ENCODE measurements at regions not wholly inside any gene's neighbourhood (a gene's known extent, or its start where the extent isn't known, plus 50 kb on each side); places are given as distances from the start of the nearest gene placed in this dataset.

DNA sequence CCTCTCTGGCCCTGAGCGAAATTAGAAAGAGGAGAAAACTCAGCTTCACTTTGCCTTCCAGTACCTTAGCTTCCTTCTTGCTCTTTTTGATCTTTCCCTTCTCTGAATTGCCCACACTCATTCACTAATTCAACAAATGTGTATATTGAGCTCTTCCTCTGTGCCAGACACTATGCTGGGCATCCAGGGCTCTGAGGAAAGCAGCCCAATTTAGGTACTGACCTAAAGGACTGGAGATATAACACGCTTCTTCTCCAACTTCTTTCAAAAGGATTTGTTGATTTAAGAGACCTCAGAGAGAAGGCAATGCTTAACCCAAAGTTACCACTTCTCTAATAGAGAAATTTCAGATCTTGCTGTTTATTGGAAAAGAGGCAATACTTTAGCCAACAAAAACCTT is 103.6 kb downstream of the TMPRSS5 start:
- intact Hi-C loops (cut with micrococcal nuclease): no loop called here
- Mint-ChIP-seq H3K9me3 (peaks cover 3% of the 10 kb centered on the region), H3K4me1 (no peaks in the 10 kb centered on the region), H3K27me3 (peaks cover 25% of the 10 kb centered on the region), H3K36me3 (ENCODE audit: low read depth) (no peaks in the 10 kb centered on the region), H3K4me3 (no peak overlapping the region), H3K27ac (no peak overlapping the region)
- DNase-seq: no peak

DNA sequence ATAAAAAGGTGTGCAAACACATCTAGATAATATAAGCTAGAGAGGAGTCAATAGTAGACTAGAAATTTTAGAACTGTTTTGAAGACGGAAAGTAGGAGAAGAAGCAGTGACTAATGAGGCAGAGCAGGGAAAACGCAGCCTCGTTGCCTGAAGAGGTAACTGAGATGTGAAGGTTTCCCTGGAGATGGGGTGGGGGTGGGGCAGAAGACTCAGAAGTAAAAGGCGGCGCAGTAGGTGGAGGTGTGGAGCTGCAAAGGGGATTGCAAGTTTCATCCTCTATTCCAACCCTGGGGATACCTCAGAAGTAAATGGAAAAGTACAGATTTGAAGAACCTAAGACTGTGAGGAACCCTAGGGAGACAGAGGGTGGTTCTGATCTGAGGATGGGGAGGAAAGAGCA is 109.5 kb downstream of the TMPRSS5 start:
- intact Hi-C loops (cut with micrococcal nuclease): no loop called here
- Mint-ChIP-seq H3K27ac (no peak overlapping the region), H3K4me1 (peaks cover 12% of the 10 kb centered on the region), H3K4me3 (no peak overlapping the region), H3K9me3 (peaks cover 3% of the 10 kb centered on the region), H3K36me3 (ENCODE audit: low read depth) (no peaks in the 10 kb centered on the region), H3K27me3 (peaks cover 25% of the 10 kb centered on the region)
- no peak for DNase-seq

DNA sequence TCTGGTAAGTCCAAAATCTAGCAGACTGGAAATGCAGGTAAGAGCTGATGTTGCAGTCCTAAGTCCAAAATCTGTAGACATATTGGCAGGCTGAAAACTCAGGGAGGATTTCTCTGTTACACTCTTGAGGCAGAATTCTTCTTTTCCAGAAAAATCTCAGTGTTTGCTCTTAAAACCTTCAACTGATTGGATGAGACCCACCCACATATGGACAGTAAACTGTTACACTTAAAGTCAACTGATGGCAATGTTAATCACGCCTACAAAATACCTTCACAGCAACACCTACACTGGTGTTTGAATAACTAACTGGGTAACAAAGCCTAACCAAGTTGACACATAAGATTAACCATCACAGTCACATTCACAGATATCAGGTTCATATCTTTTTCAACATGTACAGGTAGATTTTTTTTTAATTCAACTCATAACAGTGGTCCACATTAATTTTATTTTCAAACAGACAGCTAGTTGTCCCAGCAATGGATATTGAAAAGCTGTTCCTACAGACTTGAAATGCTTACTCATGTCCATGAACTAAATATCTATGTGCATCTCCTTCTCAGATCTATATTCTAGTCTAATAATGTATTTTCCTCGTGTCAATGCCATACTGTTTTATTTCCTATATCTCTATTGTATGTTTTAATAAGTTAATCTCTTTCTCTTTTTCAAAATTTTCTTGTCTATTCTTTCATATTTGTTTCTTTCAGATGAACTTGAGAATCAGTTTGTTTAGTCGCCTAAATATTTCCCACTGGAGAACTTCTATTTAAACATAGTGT is 110.1 kb downstream of the TMPRSS5 start:
- intact Hi-C loops (cut with micrococcal nuclease): no loop called here
- peaks cover 23% of the 10 kb centered on the region for H3K27me3 Mint-ChIP-seq
- H3K9me3 Mint-ChIP-seq: peaks cover 3% of the 10 kb centered on the region
- H3K27ac Mint-ChIP-seq: no peak overlapping the region
- H3K4me1 Mint-ChIP-seq: peaks cover 14% of the 10 kb centered on the region
- H3K36me3 Mint-ChIP-seq (ENCODE audit: low read depth): no peaks in the 10 kb centered on the region
- no peak for DNase-seq
- H3K4me3 Mint-ChIP-seq: no peak overlapping the region

DNA sequence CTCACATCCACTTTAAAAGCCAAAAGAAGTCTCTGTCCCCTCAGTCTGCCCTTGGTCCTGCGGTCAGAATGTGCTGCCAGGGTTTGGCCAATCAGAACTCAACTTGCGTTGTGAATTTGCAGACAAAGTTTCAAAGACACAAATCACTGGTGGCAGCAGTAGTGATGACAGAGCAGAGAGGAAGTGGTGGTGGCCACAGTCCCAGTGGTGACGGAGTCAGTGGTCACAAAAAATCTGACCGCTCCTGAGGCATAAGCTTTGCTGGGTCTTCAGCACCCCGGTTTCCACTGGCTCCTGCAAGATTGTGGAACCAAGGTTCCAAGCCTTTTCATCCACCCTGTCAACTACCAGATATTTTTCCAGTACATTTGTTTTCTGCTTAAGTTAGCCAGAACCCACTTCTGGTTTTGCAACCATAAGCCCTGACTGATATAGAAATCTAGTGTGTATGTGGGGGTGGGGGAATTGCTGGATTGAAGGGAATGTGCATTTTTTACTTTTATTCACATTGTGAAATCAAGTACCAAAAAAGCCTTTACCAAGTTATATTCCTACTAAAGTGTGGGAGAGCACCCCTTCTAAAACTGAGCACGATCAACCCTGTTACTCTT is 112.3 kb downstream of the TMPRSS5 start:
- H3K4me1 Mint-ChIP-seq: peaks cover 17% of the 10 kb centered on the region
- peak; percentile 74 for DNase-seq
- intact Hi-C loops (cut with micrococcal nuclease): no loop called here
- H3K27me3 Mint-ChIP-seq: peaks cover 20% of the 10 kb centered on the region
- H3K27ac Mint-ChIP-seq: peak overlapping the region; percentile 67
- H3K4me3 Mint-ChIP-seq: peak overlapping the region; percentile 6
- H3K36me3 Mint-ChIP-seq (ENCODE audit: low read depth): no peaks in the 10 kb centered on the region
- H3K9me3 Mint-ChIP-seq: peaks cover 3% of the 10 kb centered on the region

- intact Hi-C loops (cut with micrococcal nuclease): no loop called here
- no peak overlapping the region for H3K27ac Mint-ChIP-seq
- peaks cover 30% of the 10 kb centered on the region for H3K4me1 Mint-ChIP-seq
- H3K9me3 Mint-ChIP-seq: peaks cover 7% of the 10 kb centered on the region
- H3K27me3 Mint-ChIP-seq: peaks cover 5% of the 10 kb centered on the region
- DNase-seq: peak; percentile 54
- no peaks in the 10 kb centered on the region for H3K36me3 Mint-ChIP-seq (ENCODE audit: low read depth)
- H3K4me3 Mint-ChIP-seq: no peak overlapping the region
Measured at GRCh38 chr11:113591117-113591516, 115.0 kb downstream of the TMPRSS5 start.

DNA sequence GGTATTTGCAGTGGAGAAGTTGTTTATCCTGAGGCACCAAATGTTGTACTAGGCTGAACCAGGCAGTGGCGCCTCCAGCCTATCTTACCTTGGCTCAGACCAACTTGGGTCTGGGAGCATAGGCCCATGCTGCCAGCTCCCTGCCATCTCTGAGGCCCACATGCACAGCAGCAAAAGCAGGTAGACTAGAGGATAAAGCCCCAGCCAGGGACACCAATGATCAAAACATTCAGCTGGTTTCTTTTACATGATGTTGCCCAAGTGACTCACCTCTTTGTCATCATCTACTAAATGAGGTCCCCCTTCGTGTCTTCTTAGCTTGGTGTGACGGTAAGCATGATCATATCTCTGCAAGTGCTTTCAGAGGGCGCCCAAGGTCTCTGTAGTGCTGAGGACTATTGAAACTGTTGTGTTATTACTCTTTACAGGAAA is 112.1 kb upstream of the DRD2 start:
- Mint-ChIP-seq H3K4me1 (peaks cover 19% of the 10 kb centered on the region), H3K36me3 (ENCODE audit: low read depth) (no peaks in the 10 kb centered on the region), H3K27ac (peak overlapping the region; percentile 85), H3K27me3 (peaks cover 2% of the 10 kb centered on the region), H3K4me3 (peak overlapping the region; percentile 40), H3K9me3 (peaks cover 7% of the 10 kb centered on the region)
- peak; percentile 79 for DNase-seq
- intact Hi-C loops (cut with micrococcal nuclease): loop anchor here (1.0 to 2.0 kb wide), 2 partner anchors 25 to 185 kb away; partner anchors contain the start of gene ZW10

GRCh38 chr11:113584371-113584770 is 109.2 kb upstream of the DRD2 start:
- H3K9me3 Mint-ChIP-seq: peaks cover 7% of the 10 kb centered on the region
- peak; percentile 47 for DNase-seq
- H3K4me3 Mint-ChIP-seq: no peak overlapping the region
- peaks cover 14% of the 10 kb centered on the region for H3K4me1 Mint-ChIP-seq
- intact Hi-C loops (cut with micrococcal nuclease): no loop called here
- no peak overlapping the region for H3K27ac Mint-ChIP-seq
- no peaks in the 10 kb centered on the region for H3K36me3 Mint-ChIP-seq (ENCODE audit: low read depth)
- no peaks in the 10 kb centered on the region for H3K27me3 Mint-ChIP-seq

- intact Hi-C loops (cut with micrococcal nuclease): no loop called here
- peaks cover 12% of the 10 kb centered on the region for H3K4me1 Mint-ChIP-seq
- peaks cover 7% of the 10 kb centered on the region for H3K9me3 Mint-ChIP-seq
- no peaks in the 10 kb centered on the region for H3K36me3 Mint-ChIP-seq (ENCODE audit: low read depth)
- peaks cover 2% of the 10 kb centered on the region for H3K27me3 Mint-ChIP-seq
- no peak overlapping the region for H3K4me3 Mint-ChIP-seq
- DNase-seq: no peak
- H3K27ac Mint-ChIP-seq: no peak overlapping the region
Measured at GRCh38 chr11:113581713-113582112, 106.5 kb upstream of the DRD2 start.

DNA sequence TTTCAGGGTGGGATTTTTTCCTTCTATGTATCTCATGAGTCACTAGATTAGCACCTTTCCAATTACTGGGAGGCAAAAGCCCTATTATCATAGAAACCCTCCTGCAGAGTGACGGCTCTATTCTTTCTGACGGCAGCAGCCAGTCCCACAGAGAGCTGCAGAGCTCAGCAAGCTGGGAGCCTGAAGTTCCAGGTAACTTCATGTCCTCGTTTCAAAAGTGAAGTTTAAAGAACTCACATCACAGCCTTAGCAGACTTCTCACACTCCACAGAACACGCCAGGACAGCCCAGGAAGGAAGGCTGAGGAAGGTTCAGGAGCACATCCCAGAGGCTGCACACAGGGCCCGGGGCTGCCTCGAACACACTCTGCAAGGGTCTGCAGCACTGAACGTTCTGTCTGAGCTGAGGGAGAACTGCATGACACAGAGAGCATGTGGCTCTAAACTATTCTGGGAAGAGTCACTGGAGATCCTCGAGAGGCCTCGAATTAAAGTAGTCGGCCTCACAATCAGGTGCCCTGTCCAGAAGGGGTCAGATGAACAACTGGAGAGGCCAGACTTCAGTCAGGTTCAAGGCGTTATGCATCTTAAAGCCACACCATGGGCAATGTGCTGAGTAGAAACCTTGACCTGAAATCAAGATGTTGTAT is 104.2 kb upstream of the DRD2 start:
- Mint-ChIP-seq H3K27me3 (peaks cover 2% of the 10 kb centered on the region), H3K4me3 (no peak overlapping the region), H3K27ac (no peak overlapping the region), H3K36me3 (ENCODE audit: low read depth) (no peaks in the 10 kb centered on the region), H3K4me1 (peaks cover 8% of the 10 kb centered on the region), H3K9me3 (peaks cover 3% of the 10 kb centered on the region)
- DNase-seq: no peak
- intact Hi-C loops (cut with micrococcal nuclease): no loop called here

- no peak for DNase-seq
- Mint-ChIP-seq H3K4me3 (no peak overlapping the region), H3K4me1 (peaks cover 8% of the 10 kb centered on the region), H3K36me3 (ENCODE audit: low read depth) (no peaks in the 10 kb centered on the region), H3K27ac (no peak overlapping the region), H3K27me3 (peaks cover 5% of the 10 kb centered on the region), H3K9me3 (peaks cover 3% of the 10 kb centered on the region)
- intact Hi-C loops (cut with micrococcal nuclease): no loop called here
Measured at GRCh38 chr11:113578715-113579250, 103.6 kb upstream of the DRD2 start.

- intact Hi-C loops (cut with micrococcal nuclease): no loop called here
- H3K36me3 Mint-ChIP-seq (ENCODE audit: low read depth): no peaks in the 10 kb centered on the region
- H3K9me3 Mint-ChIP-seq: peaks cover 3% of the 10 kb centered on the region
- H3K4me1 Mint-ChIP-seq: peaks cover 8% of the 10 kb centered on the region
- no peak for DNase-seq
- H3K4me3 Mint-ChIP-seq: peak overlapping the region; percentile 6
- H3K27ac Mint-ChIP-seq: no peak overlapping the region
- peaks cover 5% of the 10 kb centered on the region for H3K27me3 Mint-ChIP-seq
Measured at GRCh38 chr11:113578033-113578380, 102.8 kb upstream of the DRD2 start.

GRCh38 chr11:113577356-113578032 is 102.3 kb upstream of the DRD2 start:
- Mint-ChIP-seq H3K4me3 (peak overlapping the region; percentile 6), H3K9me3 (peaks cover 3% of the 10 kb centered on the region), H3K36me3 (ENCODE audit: low read depth) (no peaks in the 10 kb centered on the region), H3K27ac (no peak overlapping the region), H3K4me1 (peaks cover 8% of the 10 kb centered on the region), H3K27me3 (peaks cover 6% of the 10 kb centered on the region)
- intact Hi-C loops (cut with micrococcal nuclease): no loop called here
- DNase-seq: no peak

- no peak overlapping the region for H3K4me3 Mint-ChIP-seq
- no peak for DNase-seq
- H3K27me3 Mint-ChIP-seq: peaks cover 13% of the 10 kb centered on the region
- H3K4me1 Mint-ChIP-seq: peaks cover 14% of the 10 kb centered on the region
- no peaks in the 10 kb centered on the region for H3K36me3 Mint-ChIP-seq (ENCODE audit: low read depth)
- no peak overlapping the region for H3K27ac Mint-ChIP-seq
- intact Hi-C loops (cut with micrococcal nuclease): no loop called here
- peaks cover 3% of the 10 kb centered on the region for H3K9me3 Mint-ChIP-seq
Measured at GRCh38 chr11:113574586-113574985, 99.4 kb upstream of the DRD2 start.

All from activated CD4-positive, alpha-beta T cell treated with anti-CD3 and anti-CD28 coated beads, Interleukin-2, amount 10 ng/mL, durations not matched to agents 24 days and 14 days (primary cell).